GM12892 (cell line): ENCODE measurements at regions not wholly inside any gene's neighbourhood (a gene's known extent, or its start where the extent isn't known, plus 50 kb on each side); places are given as distances from the start of the nearest gene placed in this dataset.
"Not testable (repeated sequence)": the region's sequence is repeated elsewhere in the genome, so short reads cannot be mapped to it uniquely, and the experiment has no call there.

ENCODE experiments used
- DNase-seq: peaks from one replicate; pipeline ENCODE4 v3.0.0; 2011; ENCODE audit not compliant: insufficient read length
- FAIRE-seq: peaks from 2 replicates; lab custom pipeline; 2011; peaks lifted over from hg19 to GRCh38; lab: Jason Lieb, UNC
- POLR2A ChIP-seq: IDR thresholded peaks from 2 replicates; pipeline ENCODE4 v1.6.1; 2011; ENCODE audit warnings: low read depth, low read length, control low read depth
- POLR2AphosphoS5 ChIP-seq: IDR thresholded peaks from 2 replicates; pipeline ENCODE4 v1.6.1; 2011; ENCODE audit warnings: low read depth, low read length, control low read depth
- TAF1 ChIP-seq: IDR thresholded peaks from 2 replicates; pipeline ENCODE4 v1.6.1; 2011; ENCODE audit warnings: low read depth, mild to moderate bottlenecking, control low read depth, low read length, borderline replicate concordance

DNA sequence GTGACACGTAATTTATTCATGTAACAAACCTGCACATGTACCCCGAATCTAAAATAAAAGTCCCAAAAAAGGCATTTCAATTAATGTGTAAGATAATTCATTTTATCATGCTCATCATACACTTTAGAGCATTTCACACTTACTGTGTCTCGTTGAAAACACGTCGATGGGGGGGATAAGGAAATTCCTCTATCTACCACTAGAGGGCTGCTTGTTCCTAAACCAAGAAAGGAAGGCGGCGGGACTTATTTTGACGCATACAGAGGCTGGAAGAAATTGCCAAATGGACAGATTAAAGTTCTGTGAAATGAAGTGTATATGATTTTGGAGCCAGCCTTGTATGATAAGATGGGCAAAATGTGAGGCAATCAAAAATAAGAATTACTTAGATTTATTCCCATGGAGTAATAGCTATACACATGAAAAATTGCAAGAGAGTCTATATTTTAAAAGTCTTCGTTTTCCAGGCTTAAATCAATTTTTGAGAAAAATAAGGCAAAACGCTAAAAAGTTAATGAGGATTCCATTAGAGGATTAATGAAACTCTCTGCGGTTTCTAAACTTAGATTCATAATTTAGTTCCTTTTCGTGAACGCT, 346.8 kb downstream of the CNTN3 start:
- DNase-seq (no peak), FAIRE-seq (peak; percentile 38)
- TF ChIP-seq POLR2AphosphoS5 (no peak), POLR2A (no peak), TAF1 (no peak)

DNA sequence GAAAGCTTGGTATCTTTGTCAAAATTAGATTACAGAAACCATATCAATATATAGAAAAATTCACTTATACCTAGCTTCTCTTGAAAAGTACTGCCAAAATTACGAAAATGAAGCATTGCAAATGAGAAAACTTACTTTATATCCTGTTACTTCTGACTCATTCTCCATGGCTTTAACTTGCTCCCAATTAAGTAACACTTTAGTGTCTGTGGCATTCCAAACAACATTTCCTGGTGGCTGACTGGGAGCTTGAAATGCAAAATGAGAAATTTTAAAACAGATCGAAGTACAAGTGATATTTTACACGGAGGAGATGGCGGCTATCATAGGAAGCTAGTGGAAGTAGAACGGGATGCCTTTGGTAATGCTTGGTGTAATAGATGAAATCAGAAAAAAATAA, 347.3 kb downstream of the CNTN3 start:
- TF ChIP-seq POLR2A, result no peak
- TF ChIP-seq POLR2AphosphoS5, result no peak
- TF ChIP-seq TAF1, result no peak
- DNase-seq, result no peak
- no peak for FAIRE-seq

DNA sequence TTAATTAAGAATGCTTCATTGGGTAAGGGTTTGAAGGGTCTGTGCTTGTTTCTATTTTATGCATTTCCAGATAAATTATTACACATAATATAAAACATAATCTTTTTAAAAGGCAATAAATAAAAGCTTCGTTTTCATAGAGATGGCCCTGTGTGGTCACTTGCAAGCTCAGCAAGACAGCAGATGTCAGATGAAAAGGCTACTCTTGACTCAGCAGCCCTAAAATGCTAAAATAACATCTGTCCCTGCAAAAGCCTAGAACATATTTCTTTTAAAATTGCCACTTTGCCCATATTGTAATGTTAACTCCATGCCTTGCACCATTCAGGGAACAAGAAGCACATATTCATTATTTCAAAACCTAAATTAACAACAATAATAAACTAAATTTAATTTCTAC, 349.4 kb downstream of the CNTN3 start:
- FAIRE-seq (no peak), DNase-seq (no peak)
- TF ChIP-seq POLR2A (no peak), TAF1 (no peak), POLR2AphosphoS5 (no peak)

DNA sequence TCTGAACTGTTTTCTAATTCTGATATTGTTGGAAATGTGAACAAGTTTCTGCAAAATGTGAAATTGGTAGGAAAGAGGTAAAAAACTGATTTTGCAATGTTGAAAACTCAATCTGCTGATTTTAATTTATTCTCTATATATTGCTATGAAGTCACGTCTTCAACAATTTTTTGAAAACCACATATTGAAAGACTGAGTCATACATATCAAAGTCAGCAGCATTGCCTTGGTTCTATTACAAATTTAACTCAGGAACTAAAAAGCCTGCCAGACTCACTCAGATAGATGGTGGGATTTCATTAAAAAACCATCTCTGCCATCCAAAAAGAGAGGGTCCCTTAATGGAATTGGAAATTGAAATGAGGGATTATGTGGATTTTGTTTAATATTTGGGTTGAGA, 351.4 kb downstream of the CNTN3 start:
- DNase-seq (no peak), FAIRE-seq (no peak)
- TF ChIP-seq POLR2AphosphoS5, result no peak
- no peak for TF ChIP-seq POLR2A
- TF ChIP-seq TAF1, result no peak

DNA sequence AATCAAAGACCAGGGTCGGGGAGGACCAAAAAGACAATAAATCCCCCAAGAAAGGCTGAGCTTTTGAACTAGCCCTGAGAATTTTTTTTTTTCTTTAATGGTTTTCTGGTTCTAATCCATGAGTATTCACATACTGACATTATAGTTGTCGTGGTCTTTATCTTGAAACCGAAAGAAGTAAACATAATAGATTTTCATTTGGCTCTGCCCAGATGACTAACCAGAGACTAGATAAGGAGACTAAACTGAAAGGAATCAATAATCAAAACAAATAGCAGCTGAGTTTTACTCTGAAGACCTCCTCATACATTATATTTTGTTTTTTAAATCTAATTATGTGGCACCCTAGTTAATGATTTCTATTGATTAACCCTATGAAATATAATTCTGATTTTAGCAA, 381.4 kb downstream of the CNTN3 start:
- no peak for FAIRE-seq
- no peak for TF ChIP-seq POLR2AphosphoS5
- TF ChIP-seq TAF1, result no peak
- no peak for TF ChIP-seq POLR2A
- DNase-seq, result no peak

DNA sequence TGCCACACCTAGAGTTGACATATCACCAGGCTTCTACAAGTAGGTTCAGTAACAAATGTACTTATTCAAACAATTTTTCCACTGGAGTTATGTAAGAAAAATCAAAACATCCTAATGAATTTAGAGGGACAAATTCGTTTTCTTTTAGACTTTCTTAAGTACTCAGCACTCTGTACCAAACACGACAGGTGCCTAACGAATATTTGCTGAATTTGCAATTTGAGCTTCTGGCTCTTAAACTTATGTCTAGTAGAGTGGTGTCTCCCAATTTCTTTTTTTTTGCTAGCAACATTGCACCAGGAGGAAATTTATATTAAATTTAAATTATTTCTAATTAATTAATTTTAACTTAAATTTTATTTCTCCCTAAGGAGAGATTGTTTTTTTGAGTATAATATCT, 397.0 kb downstream of the CNTN3 start:
- TF ChIP-seq TAF1 (no peak), POLR2A (no peak)
- DNase-seq (no peak), FAIRE-seq (no peak)

DNA sequence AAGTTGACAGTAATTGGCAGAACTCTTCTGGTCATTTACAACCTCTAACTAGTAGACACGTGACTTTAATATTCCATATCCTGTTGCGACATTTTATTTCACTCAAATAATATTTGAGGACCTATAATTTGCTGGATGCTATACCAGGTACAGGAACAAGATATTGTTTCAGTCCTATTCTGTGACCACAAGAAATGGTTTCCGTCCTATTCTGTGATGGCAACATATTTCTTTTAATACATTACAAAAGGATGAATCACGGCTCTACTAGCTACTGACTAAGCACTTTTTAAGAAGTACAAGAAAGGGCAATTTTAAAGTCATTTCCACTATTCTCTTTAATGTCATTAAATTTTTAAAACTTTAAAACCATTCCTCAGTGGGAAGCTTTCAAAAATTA, 400.2 kb downstream of the CNTN3 start:
- TF ChIP-seq TAF1 (no peak), POLR2A (no peak), POLR2AphosphoS5 (no peak)
- no peak for FAIRE-seq
- DNase-seq, result no peak

DNA sequence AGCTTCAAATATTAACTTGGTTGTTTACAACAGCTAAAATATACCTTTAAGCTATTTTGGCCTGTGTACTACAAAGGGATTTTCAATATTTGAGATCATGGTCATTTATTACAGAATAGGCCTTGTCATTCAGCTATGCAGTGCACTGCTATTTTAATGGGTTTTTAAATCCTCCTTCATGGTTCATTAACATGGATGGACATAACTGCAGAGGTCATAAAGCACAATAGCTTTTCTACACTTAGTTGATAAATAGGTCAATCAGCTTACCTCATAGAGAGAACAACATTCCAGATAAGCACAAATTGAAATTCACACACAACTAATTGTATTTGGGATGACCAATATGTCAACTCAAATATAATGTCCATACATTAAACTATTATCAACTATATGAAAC, 403.7 kb downstream of the CNTN3 start:
- no peak for TF ChIP-seq POLR2AphosphoS5
- TF ChIP-seq TAF1, result no peak
- no peak for TF ChIP-seq POLR2A
- FAIRE-seq, result no peak
- DNase-seq, result no peak

DNA sequence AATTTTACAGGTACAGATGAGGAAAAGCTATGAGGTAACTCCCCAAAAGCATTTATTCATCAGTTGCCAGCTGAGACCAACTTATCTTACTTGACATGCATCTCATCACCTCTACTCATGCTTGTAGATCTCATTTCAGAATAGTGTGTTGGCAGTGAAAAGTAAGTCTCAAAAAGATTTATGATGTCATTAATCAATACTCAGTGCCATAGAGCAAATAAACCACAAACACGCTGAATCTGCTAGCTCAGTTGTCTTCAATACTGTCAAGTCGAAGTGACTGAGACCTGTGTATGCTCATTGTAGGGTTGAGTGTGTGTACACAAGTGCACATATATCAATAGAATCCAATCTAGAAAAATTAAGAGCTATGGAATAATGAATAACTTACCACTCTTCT, 413.5 kb downstream of the CNTN3 start:
- DNase-seq, result no peak
- TF ChIP-seq POLR2AphosphoS5 (no peak), TAF1 (no peak), POLR2A (no peak)

DNA sequence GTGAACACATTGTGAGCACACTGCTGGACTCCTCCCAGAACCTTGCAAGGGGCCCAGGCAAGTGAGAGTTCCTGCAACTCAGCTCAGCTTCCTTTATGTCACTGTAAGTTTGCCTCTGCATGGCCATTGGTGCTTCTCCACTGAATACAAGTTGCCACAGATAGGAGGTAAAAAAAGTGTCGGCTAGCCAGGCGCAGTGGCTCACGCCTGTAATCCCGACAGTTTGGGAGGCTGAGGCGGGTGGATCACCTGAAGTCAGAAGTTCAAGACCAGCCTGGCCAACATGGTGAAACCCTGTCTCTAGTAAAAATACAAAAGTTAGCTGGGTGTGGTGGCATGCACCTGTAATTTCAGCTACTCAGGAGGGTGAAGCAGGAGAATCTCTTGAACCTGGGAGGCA, 435.8 kb downstream of the CNTN3 start:
- FAIRE-seq, DNase-seq: not testable (repeated sequence)

More for the DNA sequence above, 413.5 kb downstream of the CNTN3 start:
- no peak for FAIRE-seq

DNA sequence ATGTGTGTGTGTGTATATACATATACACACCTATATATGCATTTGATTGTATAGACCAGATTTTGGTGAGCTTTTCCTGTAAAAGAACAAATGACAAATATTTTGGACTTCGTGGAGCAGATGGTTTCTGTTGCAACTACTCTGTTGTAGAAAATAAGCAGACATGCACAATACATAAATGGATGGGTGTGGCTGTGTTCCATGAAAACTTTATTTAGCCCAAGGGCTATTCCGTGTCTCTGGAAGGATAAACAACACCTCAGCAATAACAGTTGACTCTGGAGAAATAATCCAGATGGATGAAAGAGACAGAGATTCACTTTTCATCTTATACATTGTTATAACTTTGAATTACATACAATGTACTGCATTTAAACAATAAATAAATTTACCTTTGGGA, 441.4 kb downstream of the CNTN3 start:
- DNase-seq (no peak), FAIRE-seq (no peak)
- no peak for TF ChIP-seq POLR2A
- TF ChIP-seq POLR2AphosphoS5, result no peak
- TF ChIP-seq TAF1, result no peak

DNA sequence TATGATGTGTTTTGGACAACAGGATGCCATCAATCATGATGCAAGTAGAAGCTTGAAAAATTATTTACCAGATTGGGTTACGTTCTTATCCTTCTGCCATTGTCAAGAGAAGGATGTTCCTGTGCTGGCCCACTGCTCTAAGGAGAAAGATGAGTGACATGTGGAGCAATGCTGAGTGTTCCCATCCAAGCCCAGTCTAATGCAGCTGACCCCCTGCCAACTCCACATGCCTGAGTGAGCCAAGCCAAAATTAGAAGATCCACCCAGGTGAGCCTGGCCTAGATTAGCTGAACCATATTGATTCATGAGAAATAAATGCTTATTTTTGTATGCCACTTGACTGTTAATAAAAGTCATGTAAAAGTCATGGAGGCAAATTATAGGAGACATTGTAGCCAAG, 446.5 kb downstream of the CNTN3 start:
- FAIRE-seq (no peak), DNase-seq (no peak)
- TF ChIP-seq TAF1, result no peak
- TF ChIP-seq POLR2AphosphoS5, result no peak
- no peak for TF ChIP-seq POLR2A

DNA sequence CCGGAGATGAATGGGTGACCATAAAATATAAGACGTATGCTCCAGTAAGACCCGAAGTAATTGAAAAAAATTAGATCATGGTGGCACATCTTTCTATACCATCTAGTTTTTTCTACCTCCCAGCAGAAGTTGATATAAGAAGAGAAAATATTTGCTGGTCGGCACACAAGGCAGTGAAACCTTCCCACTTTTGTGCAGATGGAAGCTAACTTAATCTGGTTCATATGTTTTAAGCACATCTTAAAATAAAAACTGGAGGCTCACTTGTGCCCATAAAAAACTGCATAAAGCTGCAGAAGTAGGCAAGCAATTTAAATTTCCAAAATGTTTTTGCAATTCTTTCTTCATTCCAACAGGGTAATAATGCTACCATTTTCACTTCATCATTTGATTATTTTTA, 449.2 kb downstream of the CNTN3 start:
- FAIRE-seq (no peak), DNase-seq (no peak)
- no peak for TF ChIP-seq TAF1
- TF ChIP-seq POLR2A, result no peak
- TF ChIP-seq POLR2AphosphoS5, result no peak
